ENCODE measurements at regions not wholly inside any gene's neighbourhood (a gene's known extent, or its start where the extent isn't known, plus 50 kb on each side); places are given as distances from the start of the nearest gene placed in this dataset.

- no peak for DNase-seq
Observed at GRCh38 chr1:185427264-185427663, 110.2 kb upstream of the IVNS1ABP start.

GRCh38 chr1:185426848-185427247 lies 109.8 kb upstream of the IVNS1ABP start:
- DNase-seq = no peak

- no peak for DNase-seq
Observed at GRCh38 chr1:185425163-185425562, 108.1 kb upstream of the IVNS1ABP start.

- DNase-seq = no peak
Observed at GRCh38 chr1:185421485-185422107, 104.6 kb upstream of the IVNS1ABP start.

GRCh38 chr1:185420588-185421081 lies 103.6 kb upstream of the IVNS1ABP start:
- DNase-seq = no peak

- no peak for DNase-seq
Observed at GRCh38 chr1:185419718-185420117, 102.7 kb upstream of the IVNS1ABP start.

GRCh38 chr1:185418472-185418871 lies 101.4 kb upstream of the IVNS1ABP start:
- no peak for DNase-seq

GRCh38 chr1:185412385-185413087 lies 95.5 kb upstream of the IVNS1ABP start:
- DNase-seq = no peak

- DNase-seq = no peak
Observed at GRCh38 chr1:185409763-185410528, 92.9 kb upstream of the IVNS1ABP start.

GRCh38 chr1:185409345-185409744 lies 92.3 kb upstream of the IVNS1ABP start:
- no peak for DNase-seq

GRCh38 chr1:185408700-185409270 lies 91.7 kb upstream of the IVNS1ABP start:
- DNase-seq = no peak

GRCh38 chr1:185406691-185407009 lies 89.6 kb upstream of the IVNS1ABP start:
- DNase-seq = no peak

GRCh38 chr1:185406006-185406690 lies 89.1 kb upstream of the IVNS1ABP start:
- no peak for DNase-seq

- no peak for DNase-seq
Observed at GRCh38 chr1:185404907-185405568, 88.0 kb upstream of the IVNS1ABP start.

- no peak for DNase-seq
Observed at GRCh38 chr1:185404291-185404690, 87.2 kb upstream of the IVNS1ABP start.

GRCh38 chr1:185402930-185403329 lies 85.9 kb upstream of the IVNS1ABP start:
- DNase-seq = no peak

- DNase-seq = no peak
Observed at GRCh38 chr1:185401019-185401418, 84.0 kb upstream of the IVNS1ABP start.

- no peak for DNase-seq
Observed at GRCh38 chr1:185400052-185400451, 83.0 kb upstream of the IVNS1ABP start.

GRCh38 chr1:185398599-185398998 lies 81.6 kb upstream of the IVNS1ABP start:
- DNase-seq = no peak

- DNase-seq = no peak
Observed at GRCh38 chr1:185398022-185398421, 81.0 kb upstream of the IVNS1ABP start.

- DNase-seq = no peak
Observed at GRCh38 chr1:185397183-185397582, 80.1 kb upstream of the IVNS1ABP start.

- DNase-seq = no peak
Observed at GRCh38 chr1:185396126-185396525, 79.1 kb upstream of the IVNS1ABP start.

Measured in NCI-H1417 treated with DMSO at 0.1 percent for 48 hours (cell line).